G401.6 (cell line): ENCODE measurements at regions not wholly inside any gene's neighbourhood (a gene's known extent, or its start where the extent isn't known, plus 50 kb on each side); places are given as distances from the start of the nearest gene placed in this dataset.

Experiments used
- FAIRE-seq: peaks from 2 replicates; lab custom pipeline; 2012; peaks lifted over from hg19 to GRCh38; lab: Jason Lieb, UNC

GRCh38 chr4:112848911-112849310 lies 200.5 kb upstream of the ANK2 start:
- no peak for FAIRE-seq

DNA sequence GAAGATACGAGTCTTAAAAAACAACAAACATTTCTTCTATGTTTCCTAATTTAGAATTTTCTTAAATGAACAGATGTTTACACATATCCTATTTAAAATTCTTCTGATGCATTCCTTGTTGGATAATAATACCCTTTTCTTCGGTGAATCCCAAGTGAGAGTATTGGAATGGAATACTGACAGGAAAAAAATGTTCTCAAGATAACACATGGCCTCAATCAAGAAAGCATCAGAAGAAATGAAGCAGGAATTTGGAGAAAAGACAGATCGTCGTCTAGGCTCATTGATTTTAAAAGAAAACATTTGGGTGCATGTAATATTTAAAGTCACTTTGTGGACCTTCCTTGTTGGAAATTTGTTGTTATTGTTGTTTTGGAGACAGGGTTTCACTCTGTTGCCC lies 196.9 kb upstream of the ANK2 start:
- no peak for FAIRE-seq

DNA sequence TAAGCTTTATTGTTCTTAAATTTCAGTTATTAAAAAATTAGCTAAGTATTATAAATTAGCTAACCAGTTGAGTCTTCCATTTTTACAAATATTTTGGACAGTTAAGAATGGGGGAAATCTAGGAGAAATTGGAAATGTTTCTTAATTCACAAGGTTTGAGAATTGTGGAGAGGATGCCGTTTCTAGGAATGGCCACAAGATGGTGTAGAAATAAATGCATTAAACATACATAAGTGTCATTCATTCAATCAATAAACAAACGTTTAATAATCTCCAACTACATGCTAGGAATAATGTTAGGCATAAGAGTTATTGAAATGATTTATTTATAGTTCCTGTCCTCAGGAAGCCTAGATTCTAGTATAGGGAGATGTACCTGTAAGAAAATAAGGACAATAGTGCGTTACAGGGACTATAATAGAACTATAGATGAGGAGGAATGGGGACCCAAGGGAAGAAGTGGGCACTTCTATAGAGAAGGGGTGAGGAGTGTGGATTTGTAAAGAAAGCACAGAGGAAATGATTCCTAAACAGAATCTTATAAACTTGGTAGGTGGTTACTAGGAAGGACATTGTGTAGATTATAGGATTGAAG lies 195.7 kb upstream of the ANK2 start:
- FAIRE-seq = peak; percentile 64

DNA sequence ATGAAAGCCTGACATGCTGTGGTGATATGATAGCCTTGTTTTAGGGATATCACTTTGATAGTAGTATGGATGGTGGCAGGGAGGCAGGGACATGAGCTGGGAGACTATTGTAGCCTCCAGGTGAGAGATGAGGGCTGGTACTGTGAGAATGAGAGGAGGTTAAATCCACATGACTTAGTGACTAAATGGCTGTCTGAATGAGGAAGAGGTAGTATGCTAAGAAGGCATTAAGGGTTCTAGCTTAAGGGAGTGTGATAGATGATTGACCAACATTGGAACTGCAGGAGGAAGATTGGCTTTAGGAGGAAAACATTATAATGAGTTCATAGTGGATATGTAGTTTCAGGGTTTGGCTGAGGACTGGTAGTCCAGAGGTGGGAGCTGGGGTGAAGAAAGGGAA lies 195.0 kb upstream of the ANK2 start:
- no peak for FAIRE-seq

DNA sequence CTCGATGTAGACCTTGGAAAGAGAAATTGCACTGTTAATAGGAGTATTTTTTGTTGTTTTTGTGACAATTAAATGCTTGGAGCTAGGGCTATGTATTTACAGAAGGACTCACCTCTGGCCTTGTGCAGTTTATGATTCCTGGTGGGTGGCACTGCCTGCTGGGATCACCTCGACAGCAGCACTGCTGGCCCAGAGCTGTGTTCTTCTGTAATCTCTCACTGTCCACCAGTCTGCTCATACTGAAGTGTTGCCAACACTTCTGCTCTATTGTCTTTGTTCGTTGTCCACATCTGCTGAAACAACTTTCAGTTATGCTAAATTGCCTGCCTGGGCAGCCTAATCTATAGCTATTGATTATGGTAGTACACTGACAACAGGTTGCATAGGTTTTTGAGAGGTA lies 194.4 kb upstream of the ANK2 start:
- no peak for FAIRE-seq

DNA sequence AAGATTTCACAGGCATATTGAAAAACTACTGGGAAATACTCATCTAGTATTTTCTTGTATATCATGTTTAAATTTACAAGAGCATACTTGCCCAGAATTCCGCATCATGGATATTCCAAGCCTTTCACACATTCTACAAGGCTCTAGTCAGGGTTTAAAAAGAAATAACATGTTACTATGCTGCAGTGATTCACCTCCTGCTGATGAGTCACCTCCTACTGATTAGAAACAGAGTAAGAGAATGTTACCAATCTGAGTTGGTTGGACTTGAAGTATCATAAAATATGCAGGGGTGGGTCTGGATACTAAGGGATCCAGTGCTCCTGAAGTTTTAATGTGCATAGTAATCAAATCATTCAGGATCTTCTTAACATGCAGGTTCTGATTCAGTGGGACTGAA lies 192.0 kb upstream of the ANK2 start:
- FAIRE-seq = no peak

GRCh38 chr4:112858751-112859150 lies 190.7 kb upstream of the ANK2 start:
- FAIRE-seq = no peak

DNA sequence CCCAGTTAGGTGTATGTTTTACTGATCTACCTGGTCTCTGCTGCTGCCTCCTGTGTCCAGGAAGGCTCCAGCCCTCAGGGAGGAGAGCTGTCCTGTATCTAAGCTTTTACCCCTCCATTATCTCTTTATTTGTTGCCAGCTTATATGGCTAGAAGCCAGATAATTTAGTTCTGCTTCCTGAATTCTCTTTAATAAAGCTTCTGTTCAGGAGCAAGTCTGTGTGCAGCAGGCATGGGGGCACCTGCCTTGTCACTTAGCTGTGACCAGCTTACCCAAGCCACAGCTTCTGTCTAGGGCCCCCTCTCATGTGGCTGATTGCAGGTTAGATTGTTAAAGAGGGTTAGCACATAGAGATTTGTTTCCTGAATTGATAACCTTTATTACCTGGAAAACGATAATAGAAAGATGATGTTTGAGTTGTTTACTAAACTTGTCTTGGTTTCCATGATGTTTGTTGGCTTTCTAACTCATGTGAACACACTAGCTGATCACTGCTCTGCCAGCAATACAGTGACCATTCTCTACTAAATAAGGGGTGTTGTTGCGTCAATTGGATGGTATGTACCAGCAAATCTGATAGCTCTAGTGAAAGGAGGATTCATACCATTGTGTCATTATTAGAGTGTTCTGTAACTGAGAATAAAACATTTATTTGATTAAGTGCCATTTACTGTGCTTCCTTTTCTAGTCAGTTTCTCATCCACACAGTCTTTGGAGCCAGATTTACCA lies 189.8 kb upstream of the ANK2 start:
- FAIRE-seq = no peak

DNA sequence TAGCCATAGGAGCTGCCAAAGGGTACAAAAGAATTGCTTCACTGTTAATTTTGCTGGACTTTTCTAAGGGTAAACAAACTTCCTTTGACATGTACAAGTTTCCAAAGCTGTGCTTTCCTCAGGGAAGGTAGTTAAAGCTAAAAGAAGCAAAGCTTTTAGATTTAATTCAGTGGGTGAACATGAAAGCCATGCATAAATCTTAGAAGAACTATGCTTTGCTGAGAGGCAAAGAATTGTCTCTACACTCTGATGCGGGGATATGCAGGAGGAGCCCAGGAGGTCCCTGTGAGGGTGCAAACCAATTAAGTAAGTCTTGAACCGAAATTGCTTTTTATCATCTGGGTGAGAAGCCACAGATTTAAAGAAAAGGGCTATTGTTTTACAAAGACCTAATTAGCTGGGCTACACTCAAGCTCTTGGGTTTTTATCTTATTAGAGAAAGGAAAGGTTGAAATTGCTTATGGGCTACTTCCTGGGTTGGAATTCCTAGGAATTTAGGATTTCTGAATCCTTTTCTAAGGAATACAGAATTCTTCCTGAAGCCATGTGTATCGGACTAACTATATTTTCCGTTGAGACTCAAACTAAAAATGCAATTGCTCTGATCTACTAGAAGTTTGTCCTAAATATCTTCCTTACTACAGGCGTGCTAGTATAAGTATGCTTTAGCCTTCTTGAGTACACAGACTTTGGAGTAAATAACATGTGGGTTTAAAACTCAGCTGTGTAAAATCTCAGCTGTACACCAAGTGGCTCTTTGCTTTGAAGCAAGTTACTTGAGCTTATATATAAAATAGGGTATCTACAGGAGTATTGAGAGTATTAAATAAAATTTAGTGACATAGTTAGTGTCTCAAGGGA lies 188.4 kb upstream of the ANK2 start:
- FAIRE-seq = no peak

- no peak for FAIRE-seq
Observed at GRCh38 chr4:112861691-112862674, 187.5 kb upstream of the ANK2 start.

DNA sequence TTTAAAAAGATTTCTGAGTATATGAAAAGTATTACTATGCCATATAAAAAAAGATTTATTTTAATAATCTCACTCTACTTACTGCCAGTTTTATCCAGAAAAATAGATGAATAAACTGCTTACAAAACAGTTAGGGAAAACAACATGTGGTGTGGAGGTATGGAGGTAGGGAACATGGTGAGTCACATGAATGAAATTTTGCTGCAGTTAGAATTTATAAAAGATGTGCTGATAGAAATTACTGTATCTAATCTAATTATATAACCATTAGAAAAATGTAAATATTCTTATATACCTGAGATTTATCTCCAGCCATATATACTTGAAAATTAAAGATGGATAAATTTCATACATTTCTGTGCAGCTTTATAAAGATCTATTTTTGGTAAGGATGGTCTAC lies 184.0 kb upstream of the ANK2 start:
- no peak for FAIRE-seq

DNA sequence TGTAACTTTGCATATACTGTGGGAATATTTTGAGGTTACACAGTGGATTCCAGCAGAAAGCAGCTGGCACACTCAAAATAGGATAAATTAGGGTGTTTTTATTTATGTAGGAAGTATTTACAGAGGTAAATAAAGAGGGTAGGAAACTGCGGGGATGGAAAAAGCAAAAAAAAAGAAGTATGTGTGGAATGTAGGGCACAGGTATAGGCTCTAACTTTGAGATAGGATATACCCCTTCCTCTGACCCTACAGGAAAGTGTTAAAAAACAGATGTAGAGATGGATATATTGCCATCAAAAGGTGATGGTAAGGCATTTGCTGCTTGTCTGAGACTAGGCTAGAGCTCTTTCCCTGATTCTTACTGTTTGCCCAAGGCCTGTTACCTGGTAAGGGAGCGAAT lies 173.1 kb upstream of the ANK2 start:
- no peak for FAIRE-seq

- no peak for FAIRE-seq
Observed at GRCh38 chr4:112881842-112882241, 167.6 kb upstream of the ANK2 start.

DNA sequence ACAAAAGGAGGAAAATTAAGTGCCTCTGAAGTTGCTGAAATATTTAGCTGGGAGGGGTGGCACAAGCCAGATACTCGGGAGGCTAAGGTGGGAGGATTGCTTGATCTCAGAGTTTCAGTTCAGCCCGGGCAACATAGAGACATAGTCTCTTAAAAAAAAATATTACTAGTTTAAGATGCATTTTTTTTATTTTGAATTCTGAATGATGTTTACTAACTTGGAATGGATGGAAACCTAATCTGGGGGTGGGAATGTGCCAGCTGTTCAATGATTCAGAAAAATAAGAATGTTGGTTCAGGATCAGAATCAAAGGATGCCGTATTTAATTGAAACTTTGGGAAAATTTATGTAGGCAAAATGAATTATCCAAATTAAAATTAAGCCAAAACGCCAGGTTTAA lies 167.2 kb upstream of the ANK2 start:
- no peak for FAIRE-seq

GRCh38 chr4:112884406-112884805 lies 165.0 kb upstream of the ANK2 start:
- no peak for FAIRE-seq

- FAIRE-seq = no peak
Observed at GRCh38 chr4:112885897-112886296, 163.6 kb upstream of the ANK2 start.

- FAIRE-seq = no peak
Observed at GRCh38 chr4:112888622-112889021, 160.8 kb upstream of the ANK2 start.

- FAIRE-seq = no peak
Observed at GRCh38 chr4:112889199-112889598, 160.3 kb upstream of the ANK2 start.

- FAIRE-seq = no peak
Observed at GRCh38 chr4:112889619-112890527, 159.6 kb upstream of the ANK2 start.

DNA sequence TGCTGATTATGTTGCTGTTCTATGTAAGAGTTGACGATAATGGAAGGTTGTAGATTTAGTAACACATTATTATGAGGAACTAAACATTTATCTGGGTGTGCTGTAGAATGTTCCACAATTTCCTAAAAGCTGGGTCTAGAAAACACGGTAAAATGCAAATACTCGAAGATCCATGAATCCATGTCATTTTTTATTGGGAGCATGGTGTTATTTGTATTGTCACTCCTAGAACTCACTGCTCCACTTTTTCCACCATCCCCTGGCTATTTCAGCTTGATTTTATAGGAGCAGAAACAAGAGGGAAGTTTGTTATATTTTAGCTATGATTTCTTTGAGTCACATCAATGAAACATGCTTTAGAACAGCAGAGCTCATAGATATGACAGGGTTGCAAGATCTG lies 155.0 kb upstream of the ANK2 start:
- no peak for FAIRE-seq

- no peak for FAIRE-seq
Observed at GRCh38 chr4:112894951-112895350, 154.5 kb upstream of the ANK2 start.
